ENCODE measurements at regions not wholly inside any gene's neighbourhood (a gene's known extent, or its start where the extent isn't known, plus 50 kb on each side); places are given as distances from the start of the nearest gene placed in this dataset.

- TF ChIP-seq FOXP2 (optimal IDR thresholded peaks at IDR 0.05; ENCODE audit: borderline replicate concordance, extremely low read depth, extremely low read length, insufficient read depth), result no peak
- no peak for TF ChIP-seq REST (IDR thresholded peaks at IDR 0.05; ENCODE audit: insufficient read depth in 1 of 2, low read depth in 2 of 2, low read length in 2 of 2)
- no peak for TF ChIP-seq TAF1 (IDR thresholded peaks at IDR 0.05; ENCODE audit: borderline replicate concordance, insufficient read depth, low read length)
- no peak for TF ChIP-seq SIN3A (IDR thresholded peaks at IDR 0.05; ENCODE audit: borderline replicate concordance, insufficient read depth, low read length)
- no peak for TF ChIP-seq POLR2AphosphoS5 (IDR thresholded peaks at IDR 0.05; ENCODE audit: low read depth, low read length)
Measured at GRCh38 chr3:116870379-116870778, 160.8 kb downstream of the TUSC7 start.

Data from PFSK-1 (cell line).